ENCODE measurements at regions not wholly inside any gene's neighbourhood (a gene's known extent, or its start where the extent isn't known, plus 50 kb on each side); places are given as distances from the start of the nearest gene placed in this dataset.

GRCh38 chr11:62030071-62030684 is 62.7 kb upstream of the FTH1 start:
- no peak for TF ChIP-seq CTCF (IDR thresholded peaks at IDR 0.05; ENCODE audit: unreplicated experiment)

GRCh38 chr11:62026739-62027370 is 59.4 kb upstream of the FTH1 start:
- H3K27me3 Mint-ChIP-seq (ENCODE audit: insufficient read depth, unreplicated experiment) = no peaks in the 10 kb centered on the region
- H3K27ac Mint-ChIP-seq (ENCODE audit: low read depth, unreplicated experiment) = peak overlapping the region; percentile 97
- no peaks in the 10 kb centered on the region for H3K36me3 Mint-ChIP-seq (ENCODE audit: insufficient read depth, unreplicated experiment)
- ChIA-PET CTCF (interaction anchor here (0.6 to 3.3 kb wide), 2 partner anchors 123 to 129 kb away, joined by 3 to 19 read pairs; no protein-coding TSS in a partner anchor), POLR2A (interaction anchor here (0.6 to 36.1 kb wide), 10 partner anchors 8 to 615 kb away, joined by 4 to 1703 read pairs (median 12); partner anchors contain the start of gene FTH1)
- H3K9me3 Mint-ChIP-seq (ENCODE audit: unreplicated experiment) = no peaks in the 10 kb centered on the region
- intact Hi-C loops (cut with micrococcal nuclease) = no loop called here
- no peak for DNase-seq (ENCODE audit: unreplicated experiment)
- peaks cover 27% of the 10 kb centered on the region for H3K4me1 Mint-ChIP-seq (ENCODE audit: insufficient read depth, unreplicated experiment)
- BruUV-seq (replicated peaks) = no TSS peak
- no peak overlapping the region for H3K4me3 Mint-ChIP-seq (ENCODE audit: unreplicated experiment)
- TF ChIP-seq CTCF (IDR thresholded peaks at IDR 0.05; ENCODE audit: unreplicated experiment) = no peak

More at GRCh38 chr11:62030071-62030684, 62.7 kb upstream of the FTH1 start:
- Mint-ChIP-seq H3K27me3 (ENCODE audit: insufficient read depth, unreplicated experiment) (no peaks in the 10 kb centered on the region), H3K36me3 (ENCODE audit: insufficient read depth, unreplicated experiment) (no peaks in the 10 kb centered on the region), H3K9me3 (ENCODE audit: unreplicated experiment) (no peaks in the 10 kb centered on the region), H3K4me1 (ENCODE audit: insufficient read depth, unreplicated experiment) (peaks cover 25% of the 10 kb centered on the region), H3K27ac (ENCODE audit: low read depth, unreplicated experiment) (no peak overlapping the region), H3K4me3 (ENCODE audit: unreplicated experiment) (no peak overlapping the region)
- ChIA-PET POLR2A (interaction anchor here (0.7 to 36.1 kb wide), 4 partner anchors 9 to 58 kb away, joined by 3 to 1703 read pairs (median 10); partner anchors contain the start of gene FTH1), CTCF (interaction anchor here (0.8 to 1.1 kb wide), 3 partner anchors 43 to 73 kb away, joined by 3 to 4 read pairs (median 3); no protein-coding TSS in a partner anchor)
- intact Hi-C loops (cut with micrococcal nuclease) = no loop called here
- no TSS peak for BruUV-seq (replicated peaks)
- no peak for DNase-seq (ENCODE audit: unreplicated experiment)

DNA sequence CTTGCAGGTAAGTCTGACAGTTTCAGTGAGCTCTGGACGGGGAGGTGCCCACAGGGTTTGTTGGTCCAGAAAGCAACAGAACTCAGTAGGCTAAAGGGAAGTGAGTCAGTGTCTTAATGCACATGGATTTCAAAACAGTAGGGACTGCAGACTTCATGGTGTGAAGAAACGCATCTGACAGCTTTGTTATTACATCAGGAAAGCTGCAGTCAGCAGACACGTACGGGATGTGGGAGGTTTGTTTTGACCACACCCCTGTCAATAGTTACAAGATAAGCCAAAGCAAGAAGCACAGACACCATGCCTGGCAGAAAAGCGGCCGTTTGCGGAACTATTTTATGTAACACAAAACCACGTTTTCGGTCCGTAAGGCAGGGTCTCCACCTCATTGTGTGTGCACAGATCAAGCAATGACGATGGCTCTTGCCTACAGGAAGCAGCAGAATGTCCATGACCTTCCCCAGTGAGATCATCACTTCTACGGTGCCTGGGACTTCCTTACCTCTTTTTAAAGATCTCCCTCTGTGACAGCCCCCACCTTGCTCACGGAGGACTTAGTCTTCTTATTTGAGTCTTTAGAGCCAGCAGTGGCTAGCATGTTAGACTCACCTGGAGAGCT is 58.2 kb upstream of the FTH1 start:
- peak overlapping the region; percentile 58 for H3K4me3 Mint-ChIP-seq (ENCODE audit: unreplicated experiment)
- no peaks in the 10 kb centered on the region for H3K36me3 Mint-ChIP-seq (ENCODE audit: insufficient read depth, unreplicated experiment)
- peaks cover 34% of the 10 kb centered on the region for H3K4me1 Mint-ChIP-seq (ENCODE audit: insufficient read depth, unreplicated experiment)
- peak; percentile 98 for DNase-seq (ENCODE audit: unreplicated experiment)
- peak overlapping the region; percentile 97 for H3K27ac Mint-ChIP-seq (ENCODE audit: low read depth, unreplicated experiment)
- intact Hi-C loops (cut with micrococcal nuclease) = loop anchor here (1.0 to 2.0 kb wide), 5 partner anchors 12 to 58 kb away; partner anchors contain the start of gene FTH1
- POLR2A ChIA-PET = interaction anchor here (0.8 to 36.1 kb wide), 18 partner anchors 9 to 78 kb away, joined by 3 to 1703 read pairs (median 8); partner anchors contain the start of gene FTH1
- no peaks in the 10 kb centered on the region for H3K9me3 Mint-ChIP-seq (ENCODE audit: unreplicated experiment)
- CTCF ChIA-PET = interaction anchor here (0.5 to 3.3 kb wide), 11 partner anchors 11 to 651 kb away, joined by 3 to 19 read pairs (median 6); partner anchors contain the start of gene FTH1
- no TSS peak for BruUV-seq (replicated peaks)
- no peak for TF ChIP-seq CTCF (IDR thresholded peaks at IDR 0.05; ENCODE audit: unreplicated experiment)
- H3K27me3 Mint-ChIP-seq (ENCODE audit: insufficient read depth, unreplicated experiment) = no peaks in the 10 kb centered on the region

Data from MCF 10A (cell line).